ENCODE measurements at regions not wholly inside any gene's neighbourhood (a gene's known extent, or its start where the extent isn't known, plus 50 kb on each side); places are given as distances from the start of the nearest gene placed in this dataset.
"Not testable (repeated sequence)": the region's sequence is repeated elsewhere in the genome, so short reads cannot be mapped to it uniquely, and the experiment has no call there.

DNA sequence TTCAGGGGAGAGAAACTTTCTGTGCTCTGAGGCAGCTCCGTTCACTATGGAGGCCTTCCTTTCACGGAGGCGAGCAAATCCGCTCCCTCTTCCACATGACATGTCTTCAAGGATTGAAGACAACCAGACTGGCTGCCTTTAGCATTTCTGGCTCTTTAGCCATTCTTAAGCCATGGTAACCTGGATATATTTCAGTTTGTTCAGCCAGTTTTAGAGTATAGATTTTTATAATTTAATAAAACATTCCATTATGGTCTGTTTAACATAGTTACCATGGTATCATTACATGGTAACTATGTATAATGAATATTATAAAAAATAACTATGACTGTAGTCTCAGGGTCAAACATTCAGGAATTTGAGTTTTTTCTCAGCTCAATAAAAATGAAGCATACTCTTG lies 54.2 kb upstream of the NFIA start:
- POLR2A ChIA-PET: no interaction called here
- CTCF ChIA-PET: no interaction called here
- DNase-seq (ENCODE audit: extremely low spot score): no peak
- TF ChIP-seq CTCF (IDR thresholded peaks at IDR 0.05; ENCODE audit: control extremely low read depth, extremely low read depth, low read depth, missing control alignments): no peak

DNA sequence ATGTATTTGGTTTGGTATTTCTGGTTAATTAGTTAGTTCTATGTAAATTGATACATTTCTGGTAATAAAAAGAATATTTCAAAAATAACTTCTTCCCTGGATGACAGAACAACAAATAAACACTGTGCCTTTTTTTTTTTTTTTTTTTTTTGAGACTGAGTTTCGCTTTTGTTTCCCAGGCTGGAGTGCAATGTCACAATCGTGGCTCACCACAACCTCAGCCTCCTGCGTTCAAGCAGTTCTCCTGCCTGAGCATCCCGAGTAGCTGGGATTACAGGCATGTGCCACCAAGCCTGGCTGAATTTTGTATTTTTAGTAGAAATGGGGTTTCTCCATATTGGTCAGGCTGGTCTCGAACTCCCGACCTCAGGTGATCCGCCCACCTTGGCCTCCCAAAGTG lies 64.3 kb upstream of the NFIA start:
- DNase-seq (ENCODE audit: extremely low spot score); CTCF ChIA-PET; POLR2A ChIA-PET: not testable (repeated sequence)

- ChIA-PET CTCF (no interaction called here), POLR2A (no interaction called here)
- TF ChIP-seq CTCF (IDR thresholded peaks at IDR 0.05; ENCODE audit: control extremely low read depth, extremely low read depth, low read depth, missing control alignments): no peak
- no peak for DNase-seq (ENCODE audit: extremely low spot score)
Observed at GRCh38 chr1:61017651-61018050, 64.7 kb upstream of the NFIA start.

GRCh38 chr1:61013946-61014667 lies 68.3 kb upstream of the NFIA start:
- POLR2A ChIA-PET: no interaction called here
- CTCF ChIA-PET: no interaction called here
- DNase-seq (ENCODE audit: extremely low spot score): no peak
- TF ChIP-seq CTCF (IDR thresholded peaks at IDR 0.05; ENCODE audit: control extremely low read depth, extremely low read depth, low read depth, missing control alignments): no peak

GRCh38 chr1:61013189-61013945 lies 69.0 kb upstream of the NFIA start:
- TF ChIP-seq CTCF (IDR thresholded peaks at IDR 0.05; ENCODE audit: control extremely low read depth, extremely low read depth, low read depth, missing control alignments): no peak
- DNase-seq (ENCODE audit: extremely low spot score): no peak
- CTCF ChIA-PET: no interaction called here
- POLR2A ChIA-PET: no interaction called here

DNA sequence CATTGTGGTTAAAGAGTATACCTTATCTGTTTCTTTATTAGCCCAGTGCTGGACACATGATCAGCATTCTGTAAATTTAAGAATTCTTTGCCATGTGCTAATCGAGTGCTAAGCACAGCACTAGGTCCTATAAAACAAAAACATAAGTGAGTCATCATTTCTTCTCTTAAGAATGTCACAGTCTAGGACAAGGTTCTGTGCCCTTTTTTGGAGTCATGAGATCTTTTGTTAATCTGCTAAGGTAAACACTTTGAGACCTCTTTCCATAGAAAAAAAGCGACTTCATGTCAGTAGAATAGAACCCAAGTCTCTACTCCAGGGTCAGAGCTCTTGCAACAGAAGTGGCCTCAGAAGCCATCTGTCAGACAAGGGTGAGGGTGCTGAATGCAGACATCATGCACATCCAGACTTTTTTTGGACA lies 70.0 kb upstream of the NFIA start:
- no peak for DNase-seq (ENCODE audit: extremely low spot score)
- CTCF ChIA-PET: interaction anchor here (1.0 kb wide), 1 partner anchor 14 kb away, joined by 3 read pairs; no protein-coding TSS in a partner anchor
- POLR2A ChIA-PET: no interaction called here
- no peak for TF ChIP-seq CTCF (IDR thresholded peaks at IDR 0.05; ENCODE audit: control extremely low read depth, extremely low read depth, low read depth, missing control alignments)
